ENCODE measurements at regions not wholly inside any gene's neighbourhood (a gene's known extent, or its start where the extent isn't known, plus 50 kb on each side); places are given as distances from the start of the nearest gene placed in this dataset.

GRCh38 chr2:19560785-19561184 lies 202.4 kb upstream of the OSR1 start:
- no peak for TF ChIP-seq CTCF (IDR thresholded peaks at IDR 0.05; ENCODE audit: extremely low read depth, low read depth, low read length)
- Histone ChIP-seq H3K4me1 (ENCODE audit: insufficient read depth, low read length) (no peaks in the 10 kb centered on the region), H3K4me3 (ENCODE audit: insufficient read depth, low read length) (no peak overlapping the region), H3K27ac (ENCODE audit: low read depth, low read length) (no peak overlapping the region), H3K27me3 (ENCODE audit: insufficient read depth, low read length) (no peaks in the 10 kb centered on the region), H3K9me3 (ENCODE audit: low read depth, low read length) (no peaks in the 10 kb centered on the region), H3K36me3 (ENCODE audit: insufficient read depth, low read length) (no peaks in the 10 kb centered on the region), H4K20me1 (ENCODE audit: insufficient read depth, low read length) (no peaks in the 10 kb centered on the region), H3K79me2 (ENCODE audit: insufficient read depth, low read length) (no peaks in the 10 kb centered on the region), H3K4me2 (ENCODE audit: insufficient read depth, low read length) (no peak overlapping the region), H2AFZ (ENCODE audit: low read length) (no peak overlapping the region)
- no peak for DNase-seq (ENCODE audit: insufficient read length, low spot score, missing footprints)

- H3K27ac ChIP-seq (ENCODE audit: low read depth, low read length): no peak overlapping the region
- H3K36me3 ChIP-seq (ENCODE audit: insufficient read depth, low read length): no peaks in the 10 kb centered on the region
- TF ChIP-seq CTCF (IDR thresholded peaks at IDR 0.05; ENCODE audit: extremely low read depth, low read depth, low read length): no peak
- H3K4me3 ChIP-seq (ENCODE audit: insufficient read depth, low read length): no peak overlapping the region
- H3K9me3 ChIP-seq (ENCODE audit: low read depth, low read length): no peaks in the 10 kb centered on the region
- no peaks in the 10 kb centered on the region for H3K79me2 ChIP-seq (ENCODE audit: insufficient read depth, low read length)
- no peak overlapping the region for H2AFZ ChIP-seq (ENCODE audit: low read length)
- no peaks in the 10 kb centered on the region for H4K20me1 ChIP-seq (ENCODE audit: insufficient read depth, low read length)
- no peaks in the 10 kb centered on the region for H3K4me1 ChIP-seq (ENCODE audit: insufficient read depth, low read length)
- DNase-seq (ENCODE audit: insufficient read length, low spot score, missing footprints): no peak
- H3K4me2 ChIP-seq (ENCODE audit: insufficient read depth, low read length): no peak overlapping the region
- no peaks in the 10 kb centered on the region for H3K27me3 ChIP-seq (ENCODE audit: insufficient read depth, low read length)
Measured at GRCh38 chr2:19559596-19560240, 201.3 kb upstream of the OSR1 start.

- no peaks in the 10 kb centered on the region for H3K36me3 ChIP-seq (ENCODE audit: insufficient read depth, low read length)
- TF ChIP-seq CTCF (IDR thresholded peaks at IDR 0.05; ENCODE audit: extremely low read depth, low read depth, low read length): no peak
- H3K9me3 ChIP-seq (ENCODE audit: low read depth, low read length): no peaks in the 10 kb centered on the region
- H3K4me1 ChIP-seq (ENCODE audit: insufficient read depth, low read length): no peaks in the 10 kb centered on the region
- H3K4me2 ChIP-seq (ENCODE audit: insufficient read depth, low read length): no peak overlapping the region
- no peaks in the 10 kb centered on the region for H4K20me1 ChIP-seq (ENCODE audit: insufficient read depth, low read length)
- H3K27ac ChIP-seq (ENCODE audit: low read depth, low read length): no peak overlapping the region
- no peak overlapping the region for H3K4me3 ChIP-seq (ENCODE audit: insufficient read depth, low read length)
- no peak for DNase-seq (ENCODE audit: insufficient read length, low spot score, missing footprints)
- no peaks in the 10 kb centered on the region for H3K79me2 ChIP-seq (ENCODE audit: insufficient read depth, low read length)
- H3K27me3 ChIP-seq (ENCODE audit: insufficient read depth, low read length): no peaks in the 10 kb centered on the region
- H2AFZ ChIP-seq (ENCODE audit: low read length): no peak overlapping the region
Measured at GRCh38 chr2:19556648-19557047, 198.2 kb upstream of the OSR1 start.

GRCh38 chr2:19554520-19554919 lies 196.1 kb upstream of the OSR1 start:
- Histone ChIP-seq H3K9me3 (ENCODE audit: low read depth, low read length) (no peaks in the 10 kb centered on the region), H3K4me1 (ENCODE audit: insufficient read depth, low read length) (no peaks in the 10 kb centered on the region), H3K79me2 (ENCODE audit: insufficient read depth, low read length) (no peaks in the 10 kb centered on the region), H3K4me3 (ENCODE audit: insufficient read depth, low read length) (no peak overlapping the region), H3K27ac (ENCODE audit: low read depth, low read length) (no peak overlapping the region), H3K4me2 (ENCODE audit: insufficient read depth, low read length) (no peak overlapping the region), H2AFZ (ENCODE audit: low read length) (no peak overlapping the region), H4K20me1 (ENCODE audit: insufficient read depth, low read length) (no peaks in the 10 kb centered on the region), H3K27me3 (ENCODE audit: insufficient read depth, low read length) (no peaks in the 10 kb centered on the region), H3K36me3 (ENCODE audit: insufficient read depth, low read length) (no peaks in the 10 kb centered on the region)
- no peak for DNase-seq (ENCODE audit: insufficient read length, low spot score, missing footprints)
- TF ChIP-seq CTCF (IDR thresholded peaks at IDR 0.05; ENCODE audit: extremely low read depth, low read depth, low read length): no peak
